BLaER1 (cell line): ENCODE measurements at regions not wholly inside any gene's neighbourhood (a gene's known extent, or its start where the extent isn't known, plus 50 kb on each side); places are given as distances from the start of the nearest gene placed in this dataset.

ENCODE experiments used
- H3K27ac ChIP-seq: shearing (Covaris generic); formaldehyde crosslinking; 2 replicates; pipeline ENCODE4 v1.8.1; 2022
- H3K27me3 ChIP-seq: shearing (Covaris generic); formaldehyde crosslinking; 2 replicates; pipeline ENCODE4 v1.8.1; 2022
- H3K36me3 ChIP-seq: shearing (Covaris generic); formaldehyde crosslinking; 2 replicates; pipeline ENCODE4 v1.8.1; 2022
- H3K4me1 ChIP-seq: shearing (Covaris generic); formaldehyde crosslinking; 2 replicates; pipeline ENCODE4 v1.8.1; 2022
- H3K4me2 ChIP-seq: shearing (Covaris generic); formaldehyde crosslinking; 2 replicates; pipeline ENCODE4 v1.8.1; 2022
- H3K4me3 ChIP-seq: shearing (Covaris generic); formaldehyde crosslinking; 2 replicates; pipeline ENCODE4 v1.8.1; 2022
- H3K9ac ChIP-seq: shearing (Covaris generic); formaldehyde crosslinking; 2 replicates; pipeline ENCODE4 v1.8.1; 2022
- H3K9me3 ChIP-seq: shearing (Covaris generic); formaldehyde crosslinking; 2 replicates; pipeline ENCODE4 v1.8.1; 2022
- H4K20me1 ChIP-seq: shearing (Covaris generic); formaldehyde crosslinking; 2 replicates; pipeline ENCODE4 v1.8.1; 2022
- Cebpa-rat ChIP-seq: shearing (Covaris generic); IDR thresholded peaks from 2 replicates; pipeline ENCODE4 v1.8.1; 2022

DNA sequence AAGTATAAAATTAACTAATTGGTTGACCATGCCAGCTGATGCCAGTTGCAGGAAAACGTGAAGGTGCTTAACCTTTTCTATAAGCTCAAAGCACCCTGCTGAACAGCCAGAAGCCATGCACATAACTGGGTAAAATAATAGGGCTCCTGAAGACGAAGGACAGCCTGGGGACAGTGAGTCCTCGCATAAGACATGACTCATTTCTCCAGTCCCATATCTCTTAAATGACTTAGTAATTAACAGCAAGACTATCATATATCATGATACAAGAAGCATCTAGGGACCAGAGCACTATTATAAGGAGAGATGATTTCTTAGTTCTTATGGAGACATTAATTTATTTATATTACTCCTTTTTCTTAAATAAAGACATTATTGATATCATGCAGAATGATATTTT is 100.5 kb upstream of the DOK6 start:
- TF ChIP-seq Cebpa-rat = no peak
- Histone ChIP-seq H3K36me3 (no peaks in the 10 kb centered on the region), H3K9me3 (0 out of 2 replicates have a peak, but pooled peaks cover 9% of the 10 kb centered on the region), H3K4me1 (no peaks in the 10 kb centered on the region), H3K9ac (no peak overlapping the region), H3K4me2 (no peak overlapping the region), H3K4me3 (no peak overlapping the region), H4K20me1 (no peaks in the 10 kb centered on the region), H3K27me3 (no peaks in the 10 kb centered on the region), H3K27ac (no peak overlapping the region)

DNA sequence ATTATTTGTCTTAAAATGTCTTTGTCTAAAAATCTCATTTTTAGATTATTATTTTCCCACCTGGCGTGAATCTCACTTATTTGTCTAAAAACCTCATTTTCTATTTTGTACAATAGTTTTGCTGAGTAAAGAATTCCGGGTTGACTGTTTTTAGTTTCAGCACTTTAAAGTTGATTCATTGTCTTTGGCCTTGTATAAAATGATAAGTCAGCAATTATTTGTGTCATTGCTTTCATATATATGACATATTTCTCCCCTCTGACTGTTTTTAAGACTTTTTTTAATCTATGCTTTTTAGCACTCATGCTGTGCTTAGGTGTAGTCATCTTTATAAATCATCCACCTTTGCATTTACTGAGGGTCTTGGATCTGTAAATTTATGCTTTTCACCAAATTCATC is 92.1 kb upstream of the DOK6 start:
- Histone ChIP-seq H3K4me2 (no peak overlapping the region), H3K36me3 (no peaks in the 10 kb centered on the region), H3K4me3 (no peak overlapping the region), H3K9me3 (no peaks in the 10 kb centered on the region), H4K20me1 (no peaks in the 10 kb centered on the region), H3K4me1 (no peaks in the 10 kb centered on the region), H3K27me3 (no peaks in the 10 kb centered on the region), H3K9ac (no peak overlapping the region), H3K27ac (no peak overlapping the region)
- TF ChIP-seq Cebpa-rat = no peak

DNA sequence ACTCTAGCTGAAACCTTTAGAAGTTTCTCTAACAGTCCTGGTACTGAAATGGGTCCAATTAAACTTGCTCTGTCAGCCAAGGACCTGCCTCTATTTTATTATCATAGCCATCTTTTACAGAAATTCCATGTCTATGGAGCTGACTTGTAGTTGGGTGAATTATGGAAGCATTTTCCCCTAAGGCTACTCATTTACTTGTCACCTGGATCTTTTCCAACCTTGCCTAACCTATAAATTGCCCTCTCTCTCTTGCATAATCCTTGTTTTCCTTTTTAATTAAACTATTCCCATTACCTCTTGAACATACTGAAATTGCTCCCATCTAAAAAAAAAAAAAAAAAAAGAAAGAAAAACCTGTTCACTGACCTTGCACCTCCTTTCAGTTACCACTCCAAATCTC is 74.6 kb upstream of the DOK6 start:
- no peaks in the 10 kb centered on the region for H4K20me1 ChIP-seq
- H3K4me2 ChIP-seq = no peak overlapping the region
- no peaks in the 10 kb centered on the region for H3K36me3 ChIP-seq
- no peaks in the 10 kb centered on the region for H3K27me3 ChIP-seq
- no peaks in the 10 kb centered on the region for H3K9me3 ChIP-seq
- H3K4me1 ChIP-seq = no peaks in the 10 kb centered on the region
- TF ChIP-seq Cebpa-rat = no peak
- no peak overlapping the region for H3K9ac ChIP-seq
- H3K4me3 ChIP-seq = no peak overlapping the region
- H3K27ac ChIP-seq = no peak overlapping the region

DNA sequence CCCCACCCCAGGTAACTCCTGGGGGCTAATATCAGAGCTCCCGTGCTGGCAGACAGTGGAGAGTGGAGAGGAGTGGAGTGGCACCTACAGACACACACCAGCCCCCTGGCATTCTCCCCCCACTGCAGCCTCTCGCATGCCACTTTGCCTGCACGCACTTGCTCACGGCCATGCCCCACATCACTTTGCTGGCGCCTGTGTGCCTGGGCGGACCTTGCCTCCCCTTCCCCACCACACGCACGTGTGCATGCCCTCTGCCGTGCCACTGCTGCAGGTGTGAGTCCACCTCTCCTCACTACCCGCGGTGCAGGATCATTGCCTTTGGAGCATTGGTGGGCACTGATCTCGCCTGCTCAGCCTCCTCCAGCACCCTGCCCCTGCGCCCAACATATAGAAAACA is 72.6 kb upstream of the DOK6 start:
- no peak for TF ChIP-seq Cebpa-rat
- Histone ChIP-seq H3K4me2 (no peak overlapping the region), H3K4me3 (no peak overlapping the region), H3K9me3 (no peaks in the 10 kb centered on the region), H3K4me1 (no peaks in the 10 kb centered on the region), H3K27me3 (no peaks in the 10 kb centered on the region), H3K36me3 (no peaks in the 10 kb centered on the region), H4K20me1 (no peaks in the 10 kb centered on the region), H3K9ac (no peak overlapping the region), H3K27ac (no peak overlapping the region)

DNA sequence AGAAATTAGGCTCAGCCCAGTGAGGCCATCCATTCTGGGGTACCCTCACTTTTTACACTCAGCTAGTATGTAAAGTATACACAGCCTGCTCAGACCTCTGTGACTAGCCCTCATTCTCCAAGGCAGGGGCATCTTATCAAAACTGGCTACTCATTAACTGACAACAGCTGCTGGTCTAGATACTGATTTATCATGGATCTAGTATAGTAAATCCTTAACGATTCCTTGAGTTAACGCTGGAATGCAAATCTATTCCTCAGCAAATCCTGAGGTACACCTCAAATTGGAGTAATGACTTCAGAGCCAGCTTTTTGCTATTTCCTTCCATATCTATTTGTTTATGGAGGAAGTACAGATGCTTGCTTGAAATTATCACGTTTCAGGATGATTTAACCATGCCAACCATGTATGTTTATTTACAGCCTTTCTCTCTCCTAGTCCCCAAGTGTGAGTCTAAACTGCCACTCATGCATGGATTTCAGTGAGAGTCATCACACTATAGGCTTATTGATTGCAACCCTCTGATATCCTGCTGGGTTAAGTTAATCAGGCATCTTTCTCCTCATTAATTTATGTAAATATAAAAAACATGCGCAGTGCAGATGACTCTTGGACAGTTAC is 70.2 kb upstream of the DOK6 start:
- Histone ChIP-seq H3K9ac (no peak overlapping the region), H3K4me3 (no peak overlapping the region), H3K27me3 (no peaks in the 10 kb centered on the region), H3K27ac (no peak overlapping the region), H3K4me2 (no peak overlapping the region), H3K36me3 (no peaks in the 10 kb centered on the region), H4K20me1 (no peaks in the 10 kb centered on the region), H3K9me3 (no peaks in the 10 kb centered on the region), H3K4me1 (no peaks in the 10 kb centered on the region)
- TF ChIP-seq Cebpa-rat = no peak

DNA sequence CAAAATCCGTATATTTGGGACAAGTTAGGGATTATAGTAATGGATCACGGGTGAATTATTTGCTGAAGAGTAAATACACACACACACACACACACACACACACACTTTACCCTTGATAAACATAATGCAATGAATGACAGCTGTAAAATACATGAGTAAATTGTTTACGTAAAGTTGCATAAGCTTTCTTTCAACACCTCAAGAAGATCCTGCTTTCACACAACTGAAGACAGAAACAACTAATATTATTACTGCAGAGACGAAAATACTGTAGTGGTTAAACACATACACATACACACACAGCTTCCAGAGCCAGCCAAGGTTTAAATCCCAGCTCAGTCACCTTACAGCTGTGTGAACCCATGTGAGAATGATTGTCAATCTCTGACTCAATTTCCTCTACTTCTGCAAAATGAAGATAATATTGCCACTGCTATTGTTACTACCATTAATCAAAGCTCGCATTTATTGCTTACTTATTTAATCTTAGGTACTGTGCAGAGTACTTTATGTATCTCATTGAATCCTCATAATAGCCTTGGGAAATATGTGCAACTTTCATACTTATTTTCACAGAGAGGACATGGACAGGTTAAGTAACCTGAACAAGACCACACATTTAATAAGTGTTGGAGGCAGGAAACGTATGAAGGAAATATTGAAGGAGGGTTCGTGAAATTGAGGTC is 50.6 kb upstream of the DOK6 start:
- H3K27ac ChIP-seq = no peak overlapping the region
- H3K9me3 ChIP-seq = no peaks in the 10 kb centered on the region
- H3K9ac ChIP-seq = no peak overlapping the region
- no peaks in the 10 kb centered on the region for H3K4me1 ChIP-seq
- no peak overlapping the region for H3K4me3 ChIP-seq
- H3K4me2 ChIP-seq = no peak overlapping the region
- no peaks in the 10 kb centered on the region for H3K36me3 ChIP-seq
- no peaks in the 10 kb centered on the region for H4K20me1 ChIP-seq
- no peak for TF ChIP-seq Cebpa-rat
- H3K27me3 ChIP-seq = no peaks in the 10 kb centered on the region
